ENCODE measurements at regions not wholly inside any gene's neighbourhood (a gene's known extent, or its start where the extent isn't known, plus 50 kb on each side); places are given as distances from the start of the nearest gene placed in this dataset.

DNA sequence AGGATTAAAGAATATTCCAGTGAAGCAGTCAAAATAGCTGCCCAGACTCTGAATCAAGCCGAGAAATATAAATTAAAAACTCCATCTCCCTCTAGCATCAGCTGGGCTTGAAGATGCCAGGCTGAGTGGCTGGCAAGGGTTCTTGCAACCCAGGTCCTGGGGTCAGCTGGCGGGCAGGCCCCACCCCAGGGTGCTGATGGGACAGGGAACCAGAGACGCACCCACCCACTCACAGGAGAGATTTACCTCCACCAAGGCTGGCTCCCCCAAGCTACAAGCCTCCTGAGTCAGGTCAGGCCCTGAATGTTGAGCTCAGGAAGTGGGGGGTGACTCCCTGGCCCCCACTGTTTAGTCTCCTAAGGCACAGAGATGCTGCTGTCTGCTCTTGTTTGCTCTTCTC, 83.9 kb upstream of the HSPA9 start:
- ATAC-seq = no peak
- no peak overlapping the region for H3K4me3 ChIP-seq
- intact Hi-C loops (cut with DNase I) = no loop called here
- 80% methylated on average over 1 of the region's 3 CpGs for WGBS (ENCODE audit: insufficient coverage, low coverage, low lambda C conversion rate, missing lambda C conversion rate)
- no peaks in the 10 kb centered on the region for H3K9me3 ChIP-seq
- no peaks in the 10 kb centered on the region for H3K36me3 ChIP-seq
- H3K27ac ChIP-seq = no peak overlapping the region
- no peaks in the 10 kb centered on the region for H3K27me3 ChIP-seq
- TF ChIP-seq POLR2A (IDR thresholded peaks at IDR 0.05) = no peak
- TF ChIP-seq, protein P1, sequence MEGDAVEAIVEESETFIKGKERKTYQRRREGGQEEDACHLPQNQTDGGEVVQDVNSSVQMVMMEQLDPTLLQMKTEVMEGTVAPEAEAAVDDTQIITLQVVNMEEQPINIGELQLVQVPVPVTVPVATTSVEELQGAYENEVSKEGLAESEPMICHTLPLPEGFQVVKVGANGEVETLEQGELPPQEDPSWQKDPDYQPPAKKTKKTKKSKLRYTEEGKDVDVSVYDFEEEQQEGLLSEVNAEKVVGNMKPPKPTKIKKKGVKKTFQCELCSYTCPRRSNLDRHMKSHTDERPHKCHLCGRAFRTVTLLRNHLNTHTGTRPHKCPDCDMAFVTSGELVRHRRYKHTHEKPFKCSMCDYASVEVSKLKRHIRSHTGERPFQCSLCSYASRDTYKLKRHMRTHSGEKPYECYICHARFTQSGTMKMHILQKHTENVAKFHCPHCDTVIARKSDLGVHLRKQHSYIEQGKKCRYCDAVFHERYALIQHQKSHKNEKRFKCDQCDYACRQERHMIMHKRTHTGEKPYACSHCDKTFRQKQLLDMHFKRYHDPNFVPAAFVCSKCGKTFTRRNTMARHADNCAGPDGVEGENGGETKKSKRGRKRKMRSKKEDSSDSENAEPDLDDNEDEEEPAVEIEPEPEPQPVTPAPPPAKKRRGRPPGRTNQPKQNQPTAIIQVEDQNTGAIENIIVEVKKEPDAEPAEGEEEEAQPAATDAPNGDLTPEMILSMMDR (IDR thresholded peaks at IDR 0.05) = no peak
- peak in 1 of 3 donors; percentile 29 for DNase-seq
- no peaks in the 10 kb centered on the region for H3K4me1 ChIP-seq

DNA sequence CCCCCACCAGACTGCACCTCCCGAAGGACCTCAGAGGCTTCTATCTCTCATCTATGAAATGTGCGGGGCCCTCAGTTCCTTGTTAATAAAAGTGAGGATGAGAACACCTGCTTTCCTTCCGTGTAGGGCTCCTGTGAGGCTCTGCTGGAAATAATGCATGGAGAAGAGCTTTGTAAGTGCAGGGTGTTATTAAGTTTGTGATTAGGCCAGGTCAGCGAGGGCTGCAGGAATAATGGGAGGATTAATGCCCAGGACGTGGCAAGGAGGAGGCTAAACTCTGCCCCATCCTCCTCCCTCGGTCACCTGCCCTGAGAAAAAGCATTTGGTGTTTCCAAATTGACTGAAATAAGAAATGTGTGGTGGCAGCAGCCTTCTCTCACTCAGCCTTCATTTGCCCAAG, 83.5 kb upstream of the HSPA9 start:
- intact Hi-C loops (cut with DNase I) = no loop called here
- Histone ChIP-seq H3K4me1 (no peaks in the 10 kb centered on the region), H3K36me3 (no peaks in the 10 kb centered on the region), H3K27ac (no peak overlapping the region), H3K4me3 (no peak overlapping the region), H3K27me3 (no peaks in the 10 kb centered on the region), H3K9me3 (no peaks in the 10 kb centered on the region)
- peak in 1 of 3 donors; percentile 16 for DNase-seq
- WGBS (ENCODE audit: insufficient coverage, low coverage, low lambda C conversion rate, missing lambda C conversion rate) = 84% methylated on average over 3 of the region's 6 CpGs
- TF ChIP-seq POLR2A (IDR thresholded peaks at IDR 0.05) = no peak
- TF ChIP-seq, protein P1 (IDR thresholded peaks at IDR 0.05) = no peak
- no peak for ATAC-seq

DNA sequence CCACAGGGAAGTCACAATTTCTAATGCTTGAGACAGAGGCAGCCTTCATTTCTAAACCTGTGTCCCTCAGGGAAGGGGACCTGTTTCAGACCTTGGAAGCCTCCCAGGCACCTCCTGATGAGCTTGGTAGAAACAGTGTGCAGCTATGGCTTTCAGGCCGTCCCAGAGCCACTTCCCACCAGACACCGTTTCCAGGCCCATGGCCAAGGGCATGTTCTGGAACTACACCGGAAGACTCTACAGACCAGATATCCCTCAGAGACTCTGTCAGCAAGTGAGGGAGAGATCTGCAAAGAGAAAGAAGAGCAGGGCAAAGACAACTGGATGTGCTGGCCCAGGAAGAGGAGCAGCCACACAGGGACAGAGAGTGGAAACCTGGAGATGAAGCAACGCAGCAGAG, 82.2 kb upstream of the HSPA9 start:
- Histone ChIP-seq H3K36me3 (no peaks in the 10 kb centered on the region), H3K4me1 (no peaks in the 10 kb centered on the region), H3K9me3 (no peaks in the 10 kb centered on the region), H3K27me3 (no peaks in the 10 kb centered on the region), H3K27ac (no peak overlapping the region), H3K4me3 (no peak overlapping the region)
- peak; percentile 22 to 43 (median 28) for ATAC-seq
- DNase-seq = peak in 1 of 3 donors; percentile 33
- 79% methylated on average over 3 of the region's 4 CpGs for WGBS (ENCODE audit: insufficient coverage, low coverage, low lambda C conversion rate, missing lambda C conversion rate)
- intact Hi-C loops (cut with DNase I) = no loop called here
- TF ChIP-seq, protein P1 (IDR thresholded peaks at IDR 0.05) = no peak
- no peak for TF ChIP-seq POLR2A (IDR thresholded peaks at IDR 0.05)

DNA sequence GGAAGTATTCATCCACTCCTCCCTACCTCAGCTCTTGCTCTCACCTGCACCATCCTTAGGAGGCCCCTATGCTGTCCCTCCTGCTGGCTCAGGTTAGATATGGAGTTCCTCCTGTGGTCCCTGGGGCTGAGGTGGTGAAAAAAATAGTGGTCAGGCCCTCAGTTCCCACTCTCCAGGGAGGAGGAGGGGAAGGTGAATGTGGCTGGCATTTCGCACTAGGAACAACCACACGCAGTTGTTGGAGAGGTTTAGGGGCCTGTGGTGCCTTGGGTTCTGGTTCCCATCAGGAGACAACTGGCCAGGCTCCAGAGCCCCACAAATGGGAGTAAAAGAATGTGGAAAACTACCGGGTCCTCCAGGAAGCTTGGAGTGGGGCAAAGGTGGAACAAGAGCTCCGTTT, 81.7 kb upstream of the HSPA9 start:
- WGBS (ENCODE audit: insufficient coverage, low coverage, low lambda C conversion rate, missing lambda C conversion rate) = 100% methylated on average over 2 of the region's 4 CpGs
- H3K4me1 ChIP-seq = no peaks in the 10 kb centered on the region
- DNase-seq (peak in 1 of 3 donors; percentile 11), ATAC-seq (no peak)
- intact Hi-C loops (cut with DNase I) = no loop called here
- H3K9me3 ChIP-seq = no peaks in the 10 kb centered on the region
- H3K36me3 ChIP-seq = no peaks in the 10 kb centered on the region
- no peak overlapping the region for H3K27ac ChIP-seq
- no peak for TF ChIP-seq POLR2A (IDR thresholded peaks at IDR 0.05)
- TF ChIP-seq, protein P1 (IDR thresholded peaks at IDR 0.05) = no peak
- H3K4me3 ChIP-seq = no peak overlapping the region
- no peaks in the 10 kb centered on the region for H3K27me3 ChIP-seq
